ENCODE measurements at regions not wholly inside any gene's neighbourhood (a gene's known extent, or its start where the extent isn't known, plus 50 kb on each side); places are given as distances from the start of the nearest gene placed in this dataset.
A peak's percentile ranks its signal among the peaks of the same experiment; 100 is the strongest.

DNA sequence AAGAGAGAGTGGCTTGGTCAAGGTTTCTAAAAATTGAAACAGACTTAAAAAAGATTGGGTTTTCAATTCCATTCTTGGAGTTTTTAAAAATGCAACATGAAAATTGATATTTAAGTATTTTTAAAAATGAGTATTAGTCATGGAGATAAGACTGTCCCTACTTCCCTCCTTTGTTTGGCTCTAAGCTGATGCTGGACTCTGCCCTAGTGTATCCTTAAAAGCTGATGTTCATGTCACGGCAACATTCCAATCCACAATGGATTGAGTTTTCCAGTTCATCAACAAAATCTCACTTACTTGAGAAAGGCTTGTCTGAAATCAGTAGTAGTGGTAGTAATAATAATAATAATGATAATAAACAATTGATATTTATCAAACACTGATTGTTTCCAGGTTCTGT is 119.0 kb upstream of the SLC38A2 start:
- Histone ChIP-seq H3K9me1 (replicated peaks; ENCODE audit: control insufficient read depth, extremely low read depth, insufficient read depth, low read length) (no peaks in the 10 kb centered on the region), H3K79me2 (ENCODE audit: control insufficient read depth, insufficient read depth, low read length) (no peaks in the 10 kb centered on the region), H3K9me3 (replicated peaks; ENCODE audit: control insufficient read depth, insufficient read depth, low read length) (no peaks in the 10 kb centered on the region), H3K9ac (replicated peaks; ENCODE audit: extremely low read depth, insufficient read depth, low read length) (peak overlapping the region; percentile 78), H3K27me3 (ENCODE audit: control insufficient read depth in 2 of 2, insufficient read depth in 2 of 2, low read length in 2 of 2) (no peaks in the 10 kb centered on the region), H3K36me3 (ENCODE audit: control insufficient read depth in 2 of 2, extremely low read depth in 1 of 2, insufficient read depth in 2 of 2, low read length in 2 of 2) (no peaks in the 10 kb centered on the region), H3K4me1 (ENCODE audit: control insufficient read depth, extremely low read depth, insufficient read depth, low read length) (peaks cover 43% of the 10 kb centered on the region), H3K4me2 (ENCODE audit: insufficient read depth, low read length) (peak overlapping the region; percentile 61), H3K27ac (ENCODE audit: insufficient read depth, low read depth, low read length) (peak overlapping the region; percentile 97), H4K20me1 (replicated peaks; ENCODE audit: control insufficient read depth, extremely low read depth, insufficient read depth, low read length) (no peaks in the 10 kb centered on the region), H2AFZ (ENCODE audit: low read depth, low read length) (no peak overlapping the region), H3K4me3 (replicated peaks in 1 of 3; ENCODE audit: insufficient read depth in 1 of 3, low read depth in 1 of 3, low read length in 3 of 3) (no peak overlapping the region)
- TF ChIP-seq FOS (IDR thresholded peaks at IDR 0.05; ENCODE audit: borderline replicate concordance, insufficient read depth, low read length) (peak; percentile 64), GATA2 (IDR thresholded peaks at IDR 0.05; ENCODE audit: insufficient read depth, insufficient read length, low read depth, low read length) (peak; percentile 70), MAX (IDR thresholded peaks at IDR 0.05; ENCODE audit: insufficient read depth, insufficient read length) (no peak), JUN (IDR thresholded peaks at IDR 0.05; ENCODE audit: borderline replicate concordance, insufficient read depth, insufficient read length, low read depth) (peak; percentile 65), EZH2 (IDR thresholded peaks at IDR 0.05; ENCODE audit: borderline replicate concordance, low read depth, low read length, severe bottlenecking) (no peak), POLR2A (IDR thresholded peaks at IDR 0.05; ENCODE audit: low read depth, low read length) (no peak), POLR2AphosphoS5 (IDR thresholded peaks at IDR 0.05; ENCODE audit: insufficient read depth, low read depth, low read length) (no peak), MYC (IDR thresholded peaks at IDR 0.05; ENCODE audit: low read depth, low read length) (no peak)
- TF ChIP-seq, protein P1, sequence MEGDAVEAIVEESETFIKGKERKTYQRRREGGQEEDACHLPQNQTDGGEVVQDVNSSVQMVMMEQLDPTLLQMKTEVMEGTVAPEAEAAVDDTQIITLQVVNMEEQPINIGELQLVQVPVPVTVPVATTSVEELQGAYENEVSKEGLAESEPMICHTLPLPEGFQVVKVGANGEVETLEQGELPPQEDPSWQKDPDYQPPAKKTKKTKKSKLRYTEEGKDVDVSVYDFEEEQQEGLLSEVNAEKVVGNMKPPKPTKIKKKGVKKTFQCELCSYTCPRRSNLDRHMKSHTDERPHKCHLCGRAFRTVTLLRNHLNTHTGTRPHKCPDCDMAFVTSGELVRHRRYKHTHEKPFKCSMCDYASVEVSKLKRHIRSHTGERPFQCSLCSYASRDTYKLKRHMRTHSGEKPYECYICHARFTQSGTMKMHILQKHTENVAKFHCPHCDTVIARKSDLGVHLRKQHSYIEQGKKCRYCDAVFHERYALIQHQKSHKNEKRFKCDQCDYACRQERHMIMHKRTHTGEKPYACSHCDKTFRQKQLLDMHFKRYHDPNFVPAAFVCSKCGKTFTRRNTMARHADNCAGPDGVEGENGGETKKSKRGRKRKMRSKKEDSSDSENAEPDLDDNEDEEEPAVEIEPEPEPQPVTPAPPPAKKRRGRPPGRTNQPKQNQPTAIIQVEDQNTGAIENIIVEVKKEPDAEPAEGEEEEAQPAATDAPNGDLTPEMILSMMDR (IDR thresholded peaks at IDR 0.05; ENCODE audit: extremely low read depth in 1 of 2, insufficient read depth in 1 of 2, low read depth in 1 of 2, low read length in 2 of 2) = no peak
- ChIA-PET CTCF (interaction anchor here (1.0 to 3.1 kb wide), 4 partner anchors 11 to 170 kb away, joined by 3 to 18 read pairs (median 4); no protein-coding TSS in a partner anchor), POLR2A (interaction anchor here (1.0 to 1.5 kb wide), 3 partner anchors 18 to 120 kb away, joined by 3 to 5 read pairs (median 4); no protein-coding TSS in a partner anchor)
- intact Hi-C loops (cut with micrococcal nuclease) (loop anchor here (1.0 to 5.0 kb wide), 2 partner anchors 8 to 531 kb away; no protein-coding TSS in a partner anchor), dilution Hi-C loops (cut with MboI; ENCODE audit: extremely low pct_ligation_motif_present, low sequenced_read_pairs) (no loop called here)
- BruUV-seq (replicated peaks) = no TSS peak
- peak; percentile 37 for FAIRE-seq
- DNase-seq (ENCODE audit: low read depth, low spot score) = peak; percentile 86

Data from endothelial cell of umbilical vein (primary cell).